Endothelial cell of umbilical vein (primary cell): ENCODE measurements at regions not wholly inside any gene's neighbourhood (a gene's known extent, or its start where the extent isn't known, plus 50 kb on each side); places are given as distances from the start of the nearest gene placed in this dataset.

Experiments
- EZH2 ChIP-seq: IDR thresholded peaks from 2 replicates; pipeline ENCODE4 v1.6.1; 2012; ENCODE audit warnings: borderline replicate concordance, low read depth, mild to moderate bottlenecking, moderate library complexity, low read length, inconsistent platforms; ENCODE audit not compliant: severe bottlenecking
- GATA2 ChIP-seq: IDR thresholded peaks from 2 replicates; pipeline ENCODE4 v1.7.0; 2011; ENCODE audit warnings: low read depth, mild to moderate bottlenecking, moderate library complexity, mixed read lengths, low read length; ENCODE audit not compliant: insufficient read length, insufficient read depth
- POLR2A ChIP-seq: IDR thresholded peaks from 2 replicates; pipeline ENCODE4 v1.6.1; 2012; ENCODE audit warnings: low read depth, mild to moderate bottlenecking, control low read depth, low read length
- TF ChIP-seq, protein P1 (sequence below), 2 donors: IDR thresholded peaks; 1 replicate in 1 of 2; 2 replicates in 1 of 2; pipeline ENCODE4 v1.5.1; 2011; ENCODE audit warnings: low read length in 2 of 2, mild to moderate bottlenecking in 2 of 2, moderate library complexity in 2 of 2, control low read depth in 1 of 2, inconsistent platforms in 1 of 2, low read depth in 1 of 2; ENCODE audit not compliant: insufficient read depth in 1 of 2; ENCODE audit errors: extremely low read depth in 1 of 2

DNA sequence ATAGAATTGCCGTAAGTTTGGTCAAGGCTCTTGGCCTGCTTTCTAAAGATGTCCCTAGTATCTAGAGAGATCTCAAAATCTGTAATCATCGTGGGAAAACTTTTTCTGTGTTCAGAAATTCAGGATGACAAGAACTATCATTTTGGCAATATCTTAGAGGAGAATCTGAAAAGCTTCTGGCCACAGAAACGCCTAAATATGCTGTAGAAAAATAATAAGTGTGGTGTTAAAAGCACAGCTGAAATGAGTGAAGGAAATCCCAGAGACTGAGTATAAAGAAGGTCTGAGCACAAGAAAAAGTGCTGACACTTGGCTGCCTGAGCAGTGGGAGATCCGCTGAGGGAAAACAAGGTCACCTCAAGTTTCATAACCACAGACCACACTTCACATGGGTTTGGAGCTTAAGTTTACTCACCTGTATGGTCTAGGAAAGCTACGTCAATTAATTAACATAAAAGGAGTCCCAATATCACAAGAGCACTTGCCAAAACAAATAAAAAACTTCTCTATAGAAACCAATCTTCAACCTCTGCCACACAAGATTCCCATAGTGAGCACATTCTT is 235.2 kb upstream of the IRF2BP2 start:
- no peak for TF ChIP-seq EZH2
- TF ChIP-seq, protein P1, sequence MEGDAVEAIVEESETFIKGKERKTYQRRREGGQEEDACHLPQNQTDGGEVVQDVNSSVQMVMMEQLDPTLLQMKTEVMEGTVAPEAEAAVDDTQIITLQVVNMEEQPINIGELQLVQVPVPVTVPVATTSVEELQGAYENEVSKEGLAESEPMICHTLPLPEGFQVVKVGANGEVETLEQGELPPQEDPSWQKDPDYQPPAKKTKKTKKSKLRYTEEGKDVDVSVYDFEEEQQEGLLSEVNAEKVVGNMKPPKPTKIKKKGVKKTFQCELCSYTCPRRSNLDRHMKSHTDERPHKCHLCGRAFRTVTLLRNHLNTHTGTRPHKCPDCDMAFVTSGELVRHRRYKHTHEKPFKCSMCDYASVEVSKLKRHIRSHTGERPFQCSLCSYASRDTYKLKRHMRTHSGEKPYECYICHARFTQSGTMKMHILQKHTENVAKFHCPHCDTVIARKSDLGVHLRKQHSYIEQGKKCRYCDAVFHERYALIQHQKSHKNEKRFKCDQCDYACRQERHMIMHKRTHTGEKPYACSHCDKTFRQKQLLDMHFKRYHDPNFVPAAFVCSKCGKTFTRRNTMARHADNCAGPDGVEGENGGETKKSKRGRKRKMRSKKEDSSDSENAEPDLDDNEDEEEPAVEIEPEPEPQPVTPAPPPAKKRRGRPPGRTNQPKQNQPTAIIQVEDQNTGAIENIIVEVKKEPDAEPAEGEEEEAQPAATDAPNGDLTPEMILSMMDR (IDR thresholded peaks at IDR 0.05; ENCODE audit: extremely low read depth in 1 of 2, insufficient read depth in 1 of 2, low read depth in 1 of 2, low read length in 2 of 2) = no peak
- TF ChIP-seq GATA2 = no peak
- no peak for TF ChIP-seq POLR2A
